ENCODE measurements at regions not wholly inside any gene's neighbourhood (a gene's known extent, or its start where the extent isn't known, plus 50 kb on each side); places are given as distances from the start of the nearest gene placed in this dataset.
"Not testable (repeated sequence)": the region's sequence is repeated elsewhere in the genome, so short reads cannot be mapped to it uniquely, and the experiment has no call there.

GRCh38 chr1:82790556-82790955 is 989.8 kb downstream of the ADGRL2 start:
- no peak for DNase-seq

GRCh38 chr1:82788660-82789059 is 987.9 kb downstream of the ADGRL2 start:
- DNase-seq = no peak

- no peak for DNase-seq
Observed at GRCh38 chr1:82788038-82788437, 987.3 kb downstream of the ADGRL2 start.

GRCh38 chr1:82786883-82787282 is 986.1 kb downstream of the ADGRL2 start:
- DNase-seq = no peak

- DNase-seq = no peak
Observed at GRCh38 chr1:82785268-82785790, 984.6 kb downstream of the ADGRL2 start.

- DNase-seq = no peak
Observed at GRCh38 chr1:82783044-82783443, 982.3 kb downstream of the ADGRL2 start.

GRCh38 chr1:82782599-82782998 is 981.9 kb downstream of the ADGRL2 start:
- DNase-seq = no peak

GRCh38 chr1:82778612-82779011 is 977.9 kb downstream of the ADGRL2 start:
- no peak for DNase-seq

- no peak for DNase-seq
Observed at GRCh38 chr1:82777240-82777639, 976.5 kb downstream of the ADGRL2 start.

- not testable (repeated sequence) for DNase-seq
Observed at GRCh38 chr1:82776730-82777129, 976.0 kb downstream of the ADGRL2 start.

- DNase-seq = no peak
Observed at GRCh38 chr1:82775406-82776000, 974.8 kb downstream of the ADGRL2 start.

GRCh38 chr1:82762829-82763532 is 962.2 kb downstream of the ADGRL2 start:
- no peak for DNase-seq

- no peak for DNase-seq
Observed at GRCh38 chr1:82759035-82759434, 958.3 kb downstream of the ADGRL2 start.

- no peak for DNase-seq
Observed at GRCh38 chr1:82755671-82756070, 954.9 kb downstream of the ADGRL2 start.

GRCh38 chr1:82755191-82755590 is 954.5 kb downstream of the ADGRL2 start:
- DNase-seq = no peak

- no peak for DNase-seq
Observed at GRCh38 chr1:82752046-82752445, 951.3 kb downstream of the ADGRL2 start.

- DNase-seq = no peak
Observed at GRCh38 chr1:82733645-82734044, 932.9 kb downstream of the ADGRL2 start.

- DNase-seq = no peak
Observed at GRCh38 chr1:82731216-82731615, 930.5 kb downstream of the ADGRL2 start.

- no peak for DNase-seq
Observed at GRCh38 chr1:82728206-82728605, 927.5 kb downstream of the ADGRL2 start.

GRCh38 chr1:82724246-82724645 is 923.5 kb downstream of the ADGRL2 start:
- DNase-seq = no peak

- DNase-seq = no peak
Observed at GRCh38 chr1:82722608-82723007, 921.9 kb downstream of the ADGRL2 start.

GRCh38 chr1:82721702-82722101 is 921.0 kb downstream of the ADGRL2 start:
- DNase-seq = no peak

- no peak for DNase-seq
Observed at GRCh38 chr1:82718719-82719419, 918.1 kb downstream of the ADGRL2 start.

GRCh38 chr1:82710091-82710490 is 909.4 kb downstream of the ADGRL2 start:
- DNase-seq = no peak

Data from left hindlimb (tissue), 1 donor.